Amygdala (tissue), 56 donors: ENCODE measurements at regions not wholly inside any gene's neighbourhood (a gene's known extent, or its start where the extent isn't known, plus 50 kb on each side); places are given as distances from the start of the nearest gene placed in this dataset.
"Not testable (repeated sequence)": the region's sequence is repeated elsewhere in the genome, so short reads cannot be mapped to it uniquely, and the experiment has no call there.

ENCODE experiments used
- DNase-seq, 56 donors: peaks; one replicate each; lab custom pipeline; 2025; lab: John Stamatoyannopoulos, UW

GRCh38 chr5:125972706-125973105 lies 450.5 kb upstream of the GRAMD2B start:
- DNase-seq, result no peak

DNA sequence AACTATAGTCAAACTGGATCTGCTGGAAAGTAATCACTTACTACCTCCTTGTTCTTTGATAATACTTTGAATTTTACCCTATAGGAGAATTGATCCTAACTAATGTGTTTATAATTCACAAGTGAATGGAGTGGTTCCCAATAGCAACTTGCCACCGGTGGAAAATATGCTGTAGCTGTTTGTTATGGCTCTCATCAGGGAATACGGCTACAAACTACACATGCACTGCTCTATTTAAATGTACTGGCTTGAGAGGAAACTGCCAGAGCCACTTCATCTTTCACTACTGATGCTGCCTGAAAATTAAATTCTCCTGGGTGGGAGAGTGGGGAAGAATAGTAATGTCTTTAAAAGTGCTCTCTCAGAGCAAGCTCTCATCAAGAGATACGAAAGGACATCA lies 448.5 kb upstream of the GRAMD2B start:
- DNase-seq, result no peak

GRCh38 chr5:125976421-125977000 lies 446.7 kb upstream of the GRAMD2B start:
- DNase-seq, result no peak

DNA sequence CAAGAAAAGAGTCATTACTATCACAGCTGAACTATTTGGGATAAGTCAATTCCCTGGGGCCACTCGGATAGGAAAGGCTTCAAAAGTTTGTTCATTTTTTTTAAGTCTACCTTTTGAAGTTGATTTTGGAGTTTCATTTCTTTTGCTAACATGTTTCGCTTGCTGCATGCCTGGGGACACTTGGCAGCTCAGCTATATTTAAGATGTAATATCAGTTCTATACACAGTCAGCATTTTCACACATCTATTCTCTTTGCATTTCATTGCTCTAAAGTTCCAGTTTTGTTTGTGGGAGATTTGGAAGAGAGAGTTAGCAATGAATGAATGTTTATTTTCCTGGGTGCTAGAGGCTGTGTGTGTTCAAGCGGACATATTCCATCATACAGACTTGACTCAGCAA lies 445.2 kb upstream of the GRAMD2B start:
- no peak for DNase-seq

DNA sequence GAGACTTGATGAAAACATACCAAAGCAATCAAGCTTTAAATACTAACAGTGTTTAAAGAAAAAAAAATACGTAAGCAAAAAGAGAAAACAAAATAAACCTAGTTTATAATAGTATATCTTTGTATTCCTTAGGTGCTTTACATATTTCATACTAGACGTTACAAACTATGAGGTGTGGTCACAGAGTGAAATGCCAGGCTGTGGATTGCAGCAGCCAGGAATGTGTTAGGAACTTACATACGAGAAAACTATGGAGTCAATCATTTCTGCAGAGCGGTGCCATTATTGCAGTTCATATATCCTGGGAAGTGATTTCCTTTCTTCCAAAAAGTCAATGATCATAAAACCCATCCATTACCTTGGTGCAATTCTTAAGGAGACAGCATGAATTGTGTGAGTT lies 443.6 kb upstream of the GRAMD2B start:
- DNase-seq, result no peak

DNA sequence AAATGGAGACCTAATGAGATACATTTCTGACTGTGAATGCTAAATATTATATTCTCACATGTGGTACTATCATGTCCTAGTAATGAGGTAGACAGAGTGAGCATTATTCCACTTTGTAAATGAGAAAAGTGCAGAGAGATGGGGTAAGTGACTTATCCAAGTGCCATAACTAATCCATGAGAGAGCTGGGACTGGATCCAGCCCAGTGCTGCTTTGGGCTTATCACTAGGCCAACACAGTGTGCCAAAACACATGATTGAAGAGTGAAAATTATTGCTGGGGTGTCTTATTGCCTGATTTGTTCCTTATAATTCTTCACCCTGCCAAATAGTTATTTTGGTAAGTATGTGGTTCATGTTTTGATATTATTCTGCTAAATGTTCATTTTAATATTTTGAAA lies 442.2 kb upstream of the GRAMD2B start:
- DNase-seq, result no peak

GRCh38 chr5:125987677-125988255 lies 435.4 kb upstream of the GRAMD2B start:
- DNase-seq, result no peak

- no peak for DNase-seq
Observed at GRCh38 chr5:125992050-125992449, 431.2 kb upstream of the GRAMD2B start.

DNA sequence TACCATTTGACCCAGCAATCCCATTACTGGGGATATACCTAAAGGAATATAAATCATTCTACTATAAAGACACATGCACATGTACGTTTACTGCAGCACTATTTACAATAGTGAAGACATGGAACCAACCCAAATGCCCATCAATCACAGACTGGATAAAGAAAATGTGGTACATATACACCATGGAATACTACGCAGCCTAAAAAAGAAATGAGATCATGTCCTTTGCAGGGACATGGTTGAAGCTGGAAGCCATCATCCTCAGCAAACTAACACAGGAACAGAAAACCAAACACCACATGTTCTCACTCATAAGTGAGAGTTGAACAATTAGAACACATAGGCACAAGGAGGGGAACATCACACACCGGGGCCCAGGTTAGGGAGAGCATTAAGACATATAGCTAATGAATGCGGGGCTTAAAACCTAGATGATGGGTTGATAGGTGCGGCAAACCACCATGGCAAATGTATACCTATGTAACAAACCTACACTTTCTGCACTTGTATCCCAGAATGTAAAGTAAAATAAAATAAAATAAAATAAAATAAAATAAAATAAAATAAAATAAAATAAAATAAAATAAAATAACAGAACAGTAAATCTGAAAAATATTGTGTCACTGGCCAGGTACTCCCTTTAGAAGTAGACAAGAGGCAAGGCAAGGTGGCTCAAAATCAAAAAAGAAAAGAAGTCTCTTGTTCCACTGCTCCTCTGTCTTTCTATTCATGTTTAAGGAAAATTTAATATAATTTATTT lies 423.8 kb upstream of the GRAMD2B start:
- not testable (repeated sequence) for DNase-seq

GRCh38 chr5:126000507-126000906 lies 422.7 kb upstream of the GRAMD2B start:
- no peak for DNase-seq

DNA sequence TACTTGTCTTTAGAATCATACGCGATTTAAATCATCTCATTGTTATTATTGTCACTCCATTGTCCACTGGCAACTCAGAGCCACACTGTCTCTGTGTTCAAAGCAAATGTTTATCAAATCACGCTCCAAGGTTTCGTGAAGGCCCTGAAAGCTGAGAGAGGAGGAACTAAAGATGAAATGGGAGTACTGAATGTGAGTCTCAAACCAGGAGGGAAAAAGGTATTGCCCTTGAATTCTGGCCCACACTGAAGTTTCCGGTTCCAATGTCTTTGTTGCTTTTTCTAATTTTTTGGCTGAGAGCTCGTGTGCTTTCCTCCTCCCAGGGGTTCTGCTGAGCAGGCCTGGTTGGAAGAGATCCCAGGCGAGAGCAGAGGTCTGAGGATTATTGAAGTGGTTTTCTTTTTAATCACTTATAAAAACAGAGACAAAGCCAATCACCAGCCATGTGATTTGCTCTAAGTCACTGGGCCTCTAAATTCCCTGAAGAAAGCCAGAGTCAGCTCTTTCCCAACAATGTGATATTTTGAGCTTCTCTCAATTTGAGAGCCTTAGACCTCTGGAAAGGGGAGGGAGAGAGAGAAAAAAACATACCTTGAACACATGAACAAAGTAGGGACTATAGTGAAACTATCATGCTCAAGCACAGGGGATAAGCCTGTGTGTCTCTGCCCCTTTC lies 420.8 kb upstream of the GRAMD2B start:
- peak in 28 of 56 donors; percentile 4 to 64 (median 18) for DNase-seq

- DNase-seq, result peak in 16 of 56 donors; percentile 2 to 50 (median 13)
Observed at GRCh38 chr5:126003309-126003708, 419.9 kb upstream of the GRAMD2B start.

DNA sequence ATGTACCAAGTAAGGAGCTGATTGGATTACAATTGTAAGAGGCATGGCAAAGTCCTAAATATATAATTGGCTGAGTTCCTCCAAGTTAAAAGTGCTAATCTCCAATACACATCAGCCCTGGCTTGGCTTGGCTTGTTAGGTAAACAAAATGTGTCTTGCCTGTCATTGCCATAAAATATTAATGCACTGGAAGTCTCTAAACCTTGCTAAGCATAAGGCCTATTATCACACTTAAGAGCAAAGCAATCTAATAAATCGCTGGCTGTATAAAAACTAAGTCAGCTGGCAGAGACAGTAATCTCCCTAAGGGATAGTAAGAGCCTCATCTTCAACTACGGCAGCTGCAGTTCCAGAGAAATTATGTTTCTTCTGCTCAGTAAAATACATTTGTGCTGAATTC lies 418.6 kb upstream of the GRAMD2B start:
- DNase-seq, result no peak

DNA sequence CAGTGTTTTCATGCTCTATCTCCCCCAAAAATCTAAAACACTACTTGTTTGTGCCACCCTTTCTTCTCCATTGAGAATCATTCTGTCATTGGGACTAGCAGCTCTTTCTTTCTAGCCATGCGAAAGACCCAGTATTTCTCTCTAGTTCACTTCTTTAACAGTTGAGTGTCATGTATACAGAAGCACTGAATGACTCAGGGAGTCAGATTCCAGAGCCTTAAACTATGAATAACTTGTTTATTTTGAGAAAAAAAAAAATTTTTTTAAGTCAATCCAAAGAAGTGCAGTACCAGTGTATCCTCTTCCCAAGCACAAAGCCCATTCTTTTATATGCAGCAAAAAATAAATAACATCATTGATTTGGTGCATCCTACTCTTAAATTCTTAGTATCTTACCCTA lies 415.4 kb upstream of the GRAMD2B start:
- DNase-seq, result no peak

DNA sequence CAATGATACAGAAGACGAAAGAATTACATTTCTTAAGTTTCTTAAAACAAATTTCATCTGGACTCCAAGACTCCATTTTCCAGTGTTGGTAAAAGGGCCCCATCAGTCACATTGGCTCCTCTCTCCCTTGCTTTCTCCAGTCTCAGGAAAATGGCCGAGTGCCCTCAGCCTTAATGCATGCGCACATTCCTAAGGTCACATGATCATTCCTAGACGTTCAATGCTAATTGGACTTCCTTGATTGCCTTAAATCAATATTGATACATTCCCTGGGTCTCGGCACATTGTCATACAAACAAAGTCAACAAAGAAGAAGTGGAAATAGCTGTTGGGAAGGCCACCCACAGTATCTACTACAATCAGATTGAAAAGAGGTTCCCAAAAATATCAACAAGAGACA lies 413.6 kb upstream of the GRAMD2B start:
- no peak for DNase-seq

GRCh38 chr5:126011526-126011925 lies 411.7 kb upstream of the GRAMD2B start:
- not testable (repeated sequence) for DNase-seq

- peak in 1 of 56 donors; percentile 1 for DNase-seq
Observed at GRCh38 chr5:126014676-126015075, 408.5 kb upstream of the GRAMD2B start.

DNA sequence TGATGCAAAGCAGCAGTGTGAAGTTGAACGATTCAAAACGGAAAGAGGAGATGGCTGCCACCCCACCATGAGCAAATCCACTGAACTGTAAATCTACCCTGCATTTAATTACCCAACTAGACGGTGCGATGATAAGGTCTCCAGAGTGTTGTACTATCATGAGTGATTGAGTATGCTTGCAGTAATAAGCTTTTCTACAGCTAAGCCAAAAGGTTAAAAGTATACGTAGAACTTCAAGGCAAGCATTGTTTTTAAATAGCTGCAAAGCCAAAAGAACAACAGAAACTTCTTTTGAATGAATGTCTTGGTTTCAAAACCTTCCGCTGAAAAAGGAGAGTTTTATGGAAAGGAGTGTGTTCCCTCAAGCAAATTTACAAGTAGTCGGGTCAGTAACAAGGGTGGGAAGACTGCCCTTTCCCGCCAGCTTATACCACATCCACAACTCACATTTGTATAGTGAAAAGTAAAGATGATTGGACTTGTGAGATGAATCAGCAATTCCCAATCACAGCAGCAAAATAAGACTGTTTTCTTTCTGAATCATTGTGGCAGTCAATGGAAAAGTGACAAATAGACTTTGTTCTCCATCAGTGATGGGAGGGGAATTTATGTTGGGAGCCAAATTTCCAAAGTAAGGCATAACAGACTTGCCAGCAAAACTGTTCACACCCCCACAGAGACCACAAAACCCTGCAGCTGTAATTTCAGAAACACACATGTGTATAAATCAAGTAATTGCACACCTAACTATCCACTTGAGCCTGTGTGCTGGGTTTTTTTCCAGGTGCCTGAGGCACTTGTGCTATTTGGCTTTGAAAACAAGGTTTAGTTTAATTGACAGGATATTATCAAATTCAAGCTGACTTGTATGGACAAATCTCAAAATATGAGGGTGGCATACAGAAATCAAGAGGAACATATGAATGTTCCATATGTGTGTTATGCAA lies 407.7 kb upstream of the GRAMD2B start:
- DNase-seq, result peak in 6 of 56 donors; percentile 2 to 21 (median 8)

- peak in 23 of 56 donors; percentile 1 to 54 (median 14) for DNase-seq
Observed at GRCh38 chr5:126016256-126016655, 407.0 kb upstream of the GRAMD2B start.

- DNase-seq, result no peak
Observed at GRCh38 chr5:126017096-126017495, 406.1 kb upstream of the GRAMD2B start.
